Pancreas (tissue), 10 donors: ENCODE measurements at regions not wholly inside any gene's neighbourhood (a gene's known extent, or its start where the extent isn't known, plus 50 kb on each side); places are given as distances from the start of the nearest gene placed in this dataset.

ENCODE experiments used
- ATAC-seq, 4 donors: fragments of 200-7000 bp; cut with Tn5 transposase; one replicate each; pipeline versions ENCODE4 v1.8.0 to v1.9.1; 2020; ENCODE audit warnings: mild to moderate bottlenecking in 4 of 4, moderate library complexity in 4 of 4
- DNase-seq, 6 donors: peaks; one replicate each; pipeline ENCODE4 v3.0.0-alpha.2; 2020
- FAIRE-seq: peaks from 2 replicates; lab custom pipeline; 2012; peaks lifted over from hg19 to GRCh38; lab: Jason Lieb, UNC
- H3K27ac ChIP-seq, 4 donors: fragments of 200-600 bp; sonication (generic); 1 replicate in 3 of 4; 2 replicates in 1 of 4; pipeline versions ENCODE4 v1.5.0 to v1.8.0; 2020
- H3K27me3 ChIP-seq, 4 donors: fragments of 200-600 bp; one replicate each; pipeline ENCODE4 v1.8.0; 2021
- H3K36me3 ChIP-seq, 3 donors: fragments of 200-600 bp; sonication (generic) in 1 of 3; one replicate each; pipeline versions ENCODE4 v1.5.0 to v1.8.0; 2020 to 2021
- H3K4me1 ChIP-seq, 3 donors: fragments of 200-600 bp; one replicate each; pipeline ENCODE4 v1.8.0; 2021
- H3K4me3 ChIP-seq, 4 donors: fragments of 200-600 bp; sonication (generic) in 2 of 4; one replicate each; pipeline versions ENCODE4 v1.5.0 to v1.8.0; 2020 to 2021
- H3K9me3 ChIP-seq, 4 donors: fragments of 200-600 bp; one replicate each; pipeline ENCODE4 v1.8.0; 2021
- CTCF ChIP-seq, 4 donors: fragments of 200-600 bp; sonication (generic) in 3 of 4; IDR thresholded peaks; one replicate each; pipeline versions ENCODE4 v1.5.0 to v1.8.0; 2021; ENCODE audit warnings: antibody characterized with exemption in 4 of 4
- WGBS, 2 donors: extraction: QIAGEN DNeasy Blood & Tissue Kit; methylation state at CpG; one replicate each; pipeline ENCODE4 v1.1.7; 2013; 5-methylcytosine and 5-hydroxymethylcytosine counted together
- intact Hi-C, 3 donors: fragments of 100-400 bp; cut with DNase I; formaldehyde crosslinking; loops; one replicate each; pipeline versions ENCODE4 v1.11.1 to v1.14.2; 2022
- donor health status: healthy with polysubstance abuse.
- donor health status: DM: no; HTN: no; CAD: no; lungs with moderate emphysema.
- donor health status: DM: no; HTN: no; CAD: no.
- donor health status: control.
- donor health status: control.
- donor health status: Bipolar disorder and iron deficiency.
- donor health status: DM: yes; HTN: yes; CAD: no.
- donor health status: DM: no; HTN: no; CAD: no.
- donor health status: DM: no; HTN: no; CAD: no.
- donor health status: DM: yes; HTN: yes; CAD: no.

- Histone ChIP-seq H3K27ac (no peak overlapping the region), H3K4me1 (no peaks in the 10 kb centered on the region), H3K27me3 (no peaks in the 10 kb centered on the region), H3K9me3 (no peaks in the 10 kb centered on the region), H3K4me3 (no peak overlapping the region), H3K36me3 (no peaks in the 10 kb centered on the region)
- DNase-seq = no peak
- FAIRE-seq = no peak
- ATAC-seq = no peak
- TF ChIP-seq CTCF (IDR thresholded peaks at IDR 0.05) = no peak
- intact Hi-C loops = no loop called here
Observed at GRCh38 chr2:156852681-156853080, 404.8 kb upstream of the GALNT5 start.

GRCh38 chr2:156864325-156864724 lies 393.2 kb upstream of the GALNT5 start:
- no peak for DNase-seq
- TF ChIP-seq CTCF (IDR thresholded peaks at IDR 0.05) = no peak
- no peak for ATAC-seq
- no peak for FAIRE-seq
- no peak overlapping the region for H3K4me3 ChIP-seq
- H3K4me1 ChIP-seq = no peaks in the 10 kb centered on the region
- WGBS, 2 donors = 28 to 31% methylated on average over 2 of the region's 2 CpGs
- H3K36me3 ChIP-seq = no peaks in the 10 kb centered on the region
- intact Hi-C loops = no loop called here
- H3K27me3 ChIP-seq = peaks cover 0 to 3% (median 0%) of the 10 kb centered on the region in 4 donors
- no peaks in the 10 kb centered on the region for H3K9me3 ChIP-seq
- no peak overlapping the region for H3K27ac ChIP-seq

GRCh38 chr2:156864753-156865152 lies 392.8 kb upstream of the GALNT5 start:
- H3K27ac ChIP-seq = no peak overlapping the region
- H3K9me3 ChIP-seq = no peaks in the 10 kb centered on the region
- FAIRE-seq = no peak
- H3K36me3 ChIP-seq = no peaks in the 10 kb centered on the region
- DNase-seq = no peak
- no peaks in the 10 kb centered on the region for H3K4me1 ChIP-seq
- intact Hi-C loops = no loop called here
- WGBS, 2 donors = 66 to 73% methylated on average over 6 of the region's 6 CpGs
- H3K27me3 ChIP-seq = peaks cover 0 to 3% (median 0%) of the 10 kb centered on the region in 4 donors
- ATAC-seq = no peak
- H3K4me3 ChIP-seq = no peak overlapping the region
- no peak for TF ChIP-seq CTCF (IDR thresholded peaks at IDR 0.05)

GRCh38 chr2:156867201-156867600 lies 390.3 kb upstream of the GALNT5 start:
- no peaks in the 10 kb centered on the region for H3K4me1 ChIP-seq

GRCh38 chr2:156874707-156875106 lies 382.8 kb upstream of the GALNT5 start:
- 38 to 49% methylated on average over 3 of the region's 3 CpGs for WGBS, 2 donors
- no peak for ATAC-seq
- H3K36me3 ChIP-seq = no peaks in the 10 kb centered on the region
- no peak for DNase-seq
- intact Hi-C loops = no loop called here
- FAIRE-seq = no peak
- TF ChIP-seq CTCF (IDR thresholded peaks at IDR 0.05) = no peak
- H3K27me3 ChIP-seq = no peaks in the 10 kb centered on the region
- no peak overlapping the region for H3K27ac ChIP-seq
- no peaks in the 10 kb centered on the region for H3K9me3 ChIP-seq
- no peak overlapping the region for H3K4me3 ChIP-seq
- H3K4me1 ChIP-seq = no peaks in the 10 kb centered on the region

More at GRCh38 chr2:156867201-156867600, 390.3 kb upstream of the GALNT5 start:
- ATAC-seq (no peak), FAIRE-seq (no peak), DNase-seq (no peak)
- H3K9me3 ChIP-seq = no peaks in the 10 kb centered on the region
- H3K27ac ChIP-seq = no peak overlapping the region
- H3K27me3 ChIP-seq = peaks cover 0 to 3% (median 0%) of the 10 kb centered on the region in 4 donors
- 38 to 49% methylated on average over 2 of the region's 2 CpGs for WGBS, 2 donors
- H3K36me3 ChIP-seq = no peaks in the 10 kb centered on the region
- intact Hi-C loops = no loop called here
- H3K4me3 ChIP-seq = no peak overlapping the region
- TF ChIP-seq CTCF (IDR thresholded peaks at IDR 0.05) = no peak
